ENCODE measurements at regions not wholly inside any gene's neighbourhood (a gene's known extent, or its start where the extent isn't known, plus 50 kb on each side); places are given as distances from the start of the nearest gene placed in this dataset.

- POLR2A ChIA-PET (ENCODE audit: low non-redundant PET): no interaction called here
- CTCF ChIA-PET: interaction anchor here (0.7 kb wide), 1 partner anchor 10 kb away, joined by 5 read pairs; no protein-coding TSS in a partner anchor
Measured at GRCh38 chr12:65560286-65560685, 264.0 kb upstream of the HMGA2 start.

GRCh38 chr12:65561798-65562382 lies 262.4 kb upstream of the HMGA2 start:
- ChIA-PET CTCF (interaction anchor here (0.6 to 0.8 kb wide), 2 partner anchors 180 to 331 kb away, joined by 3 to 6 read pairs; no protein-coding TSS in a partner anchor), POLR2A (ENCODE audit: low non-redundant PET) (no interaction called here)
- DNase-seq (ENCODE audit: low spot score): no peak
- no peak for TF ChIP-seq CTCF (conservative IDR thresholded peaks at IDR 0.05; ENCODE audit: low read depth)
- H3K27ac ChIP-seq: no peak overlapping the region

More at GRCh38 chr12:65560286-65560685, 264.0 kb upstream of the HMGA2 start:
- DNase-seq (ENCODE audit: low spot score): no peak
- no peak for TF ChIP-seq CTCF (conservative IDR thresholded peaks at IDR 0.05; ENCODE audit: low read depth)
- H3K27ac ChIP-seq: no peak overlapping the region

GRCh38 chr12:65565601-65566560 lies 258.4 kb upstream of the HMGA2 start:
- no peak for DNase-seq (ENCODE audit: low spot score)
- no peak for TF ChIP-seq CTCF (conservative IDR thresholded peaks at IDR 0.05; ENCODE audit: low read depth)
- H3K27ac ChIP-seq: no peak overlapping the region
- ChIA-PET POLR2A (ENCODE audit: low non-redundant PET) (no interaction called here), CTCF (interaction anchor here (0.6 to 1.5 kb wide), 3 partner anchors 10 to 419 kb away, joined by 5 read pairs; no protein-coding TSS in a partner anchor)

GRCh38 chr12:65566751-65567150 lies 257.5 kb upstream of the HMGA2 start:
- ChIA-PET POLR2A (ENCODE audit: low non-redundant PET) (no interaction called here), CTCF (no interaction called here)
- TF ChIP-seq CTCF (conservative IDR thresholded peaks at IDR 0.05; ENCODE audit: low read depth): no peak
- DNase-seq (ENCODE audit: low spot score): no peak
- no peak overlapping the region for H3K27ac ChIP-seq

- ChIA-PET POLR2A (ENCODE audit: low non-redundant PET) (no interaction called here), CTCF (no interaction called here)
- no peak for TF ChIP-seq CTCF (conservative IDR thresholded peaks at IDR 0.05; ENCODE audit: low read depth)
- H3K27ac ChIP-seq: no peak overlapping the region
- no peak for DNase-seq (ENCODE audit: low spot score)
Measured at GRCh38 chr12:65567820-65568219, 256.5 kb upstream of the HMGA2 start.

- ChIA-PET CTCF (no interaction called here), POLR2A (ENCODE audit: low non-redundant PET) (no interaction called here)
- no peak overlapping the region for H3K27ac ChIP-seq
- DNase-seq (ENCODE audit: low spot score): peak; percentile 67
- no peak for TF ChIP-seq CTCF (conservative IDR thresholded peaks at IDR 0.05; ENCODE audit: low read depth)
Measured at GRCh38 chr12:65568517-65568916, 255.8 kb upstream of the HMGA2 start.

All from RWPE1 (cell line).